Sigmoid colon (tissue), 4 donors: ENCODE measurements at regions not wholly inside any gene's neighbourhood (a gene's known extent, or its start where the extent isn't known, plus 50 kb on each side); places are given as distances from the start of the nearest gene placed in this dataset.

Experiments
- EP300 ChIP-seq, 4 donors: sonication (generic); formaldehyde crosslinking; IDR thresholded peaks; one replicate each; pipeline ENCODE4 v1.6.1; 2017; ENCODE audit warnings: antibody characterized with exemption in 4 of 4
- POLR2A ChIP-seq, 2 donors: fragments of 450-650 bp; IDR thresholded peaks; one replicate each; pipeline ENCODE4 v1.6.1; 2016; ENCODE audit warnings: antibody characterized with exemption in 2 of 2, mild to moderate bottlenecking in 2 of 2, moderate library complexity in 2 of 2
- TF ChIP-seq, protein P1 (sequence below), 4 experiments: fragments of 450-650 bp in 3 of 4; fragments of 200-600 bp in 1 of 4; IDR thresholded peaks; one replicate each; pipeline ENCODE4 v1.5.1; 2016 to 2019; ENCODE audit warnings: antibody characterized with exemption in 4 of 4, mild to moderate bottlenecking in 3 of 4, moderate library complexity in 2 of 4

DNA sequence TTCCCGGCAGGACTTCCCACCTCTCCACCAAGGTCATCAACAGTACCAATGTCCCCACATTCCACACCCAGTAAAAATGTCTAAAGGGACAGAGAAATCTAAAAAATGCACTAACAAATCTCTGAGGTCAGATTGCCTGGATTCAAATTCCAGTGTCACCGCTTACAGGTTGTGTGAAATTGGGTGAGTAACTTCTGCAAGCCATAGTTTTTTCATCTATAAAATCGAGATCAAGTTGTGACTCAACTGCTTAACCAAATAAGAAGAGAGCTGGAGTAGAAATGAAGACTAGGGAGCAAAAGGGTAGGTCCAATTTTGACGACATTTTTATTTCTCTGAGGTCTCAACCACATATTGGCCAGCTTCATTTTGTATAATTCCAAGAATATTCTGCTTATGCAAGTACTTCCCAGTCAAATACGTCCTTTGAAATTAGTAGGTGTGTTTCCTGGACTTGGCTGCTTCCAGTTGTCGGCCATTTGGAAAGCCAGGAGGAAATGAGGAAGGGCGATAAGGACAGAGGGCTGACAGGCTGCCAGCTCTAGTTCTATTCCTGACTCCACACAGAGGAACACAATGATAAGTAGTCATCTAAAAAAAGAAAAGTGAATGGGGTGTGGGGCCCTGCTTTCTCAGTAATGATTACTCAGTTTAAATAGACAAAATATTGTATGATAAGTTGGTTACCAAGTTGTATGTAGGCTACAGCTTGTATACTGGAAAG, 57.7 kb upstream of the ZC3H11B start:
- TF ChIP-seq, protein P1, sequence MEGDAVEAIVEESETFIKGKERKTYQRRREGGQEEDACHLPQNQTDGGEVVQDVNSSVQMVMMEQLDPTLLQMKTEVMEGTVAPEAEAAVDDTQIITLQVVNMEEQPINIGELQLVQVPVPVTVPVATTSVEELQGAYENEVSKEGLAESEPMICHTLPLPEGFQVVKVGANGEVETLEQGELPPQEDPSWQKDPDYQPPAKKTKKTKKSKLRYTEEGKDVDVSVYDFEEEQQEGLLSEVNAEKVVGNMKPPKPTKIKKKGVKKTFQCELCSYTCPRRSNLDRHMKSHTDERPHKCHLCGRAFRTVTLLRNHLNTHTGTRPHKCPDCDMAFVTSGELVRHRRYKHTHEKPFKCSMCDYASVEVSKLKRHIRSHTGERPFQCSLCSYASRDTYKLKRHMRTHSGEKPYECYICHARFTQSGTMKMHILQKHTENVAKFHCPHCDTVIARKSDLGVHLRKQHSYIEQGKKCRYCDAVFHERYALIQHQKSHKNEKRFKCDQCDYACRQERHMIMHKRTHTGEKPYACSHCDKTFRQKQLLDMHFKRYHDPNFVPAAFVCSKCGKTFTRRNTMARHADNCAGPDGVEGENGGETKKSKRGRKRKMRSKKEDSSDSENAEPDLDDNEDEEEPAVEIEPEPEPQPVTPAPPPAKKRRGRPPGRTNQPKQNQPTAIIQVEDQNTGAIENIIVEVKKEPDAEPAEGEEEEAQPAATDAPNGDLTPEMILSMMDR (IDR thresholded peaks at IDR 0.05): no peak
- no peak for TF ChIP-seq POLR2A (IDR thresholded peaks at IDR 0.05)
- no peak for TF ChIP-seq EP300 (IDR thresholded peaks at IDR 0.05)
